ENCODE measurements at regions not wholly inside any gene's neighbourhood (a gene's known extent, or its start where the extent isn't known, plus 50 kb on each side); places are given as distances from the start of the nearest gene placed in this dataset.

DNA sequence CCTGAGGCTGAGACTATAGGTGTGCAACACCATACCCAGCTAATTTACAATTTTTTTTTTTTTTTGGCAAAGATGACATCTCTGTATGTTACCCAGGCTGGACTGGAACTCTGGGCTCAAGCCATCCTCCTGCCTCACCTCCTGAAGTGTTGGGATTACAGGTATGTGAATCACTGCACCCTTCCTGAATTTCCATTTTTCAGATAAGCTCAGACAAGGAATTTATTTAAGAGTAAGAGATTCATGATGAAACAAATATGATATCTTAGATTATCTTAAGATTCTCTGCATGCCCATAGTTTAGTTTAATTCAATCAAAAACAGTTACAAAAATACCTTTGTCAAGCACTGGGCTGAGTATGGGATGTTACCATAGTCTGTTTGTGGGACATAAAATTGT lies 128.4 kb upstream of the BASP1 start:
- TF ChIP-seq TAF1 (IDR thresholded peaks at IDR 0.05; ENCODE audit: low read depth) (no peak), MAX (IDR thresholded peaks at IDR 0.05) (no peak)

Data from Ishikawa (cell line).